ENCODE measurements at regions not wholly inside any gene's neighbourhood (a gene's known extent, or its start where the extent isn't known, plus 50 kb on each side); places are given as distances from the start of the nearest gene placed in this dataset.

- no peak for TF ChIP-seq CTCF (IDR thresholded peaks at IDR 0.05; ENCODE audit: low read length)
- no peak for TF ChIP-seq EZH2phosphoT487 (IDR thresholded peaks at IDR 0.05; ENCODE audit: low read length)
- no peak for TF ChIP-seq EZH2 (optimal IDR thresholded peaks at IDR 0.05; ENCODE audit: low read depth, low read length)
Observed at GRCh38 chr6:5937936-5938706, 68.6 kb downstream of the NRN1 start.

Measured in MM.1S (cell line).